Psoas muscle (tissue), 7 donors: ENCODE measurements at regions not wholly inside any gene's neighbourhood (a gene's known extent, or its start where the extent isn't known, plus 50 kb on each side); places are given as distances from the start of the nearest gene placed in this dataset.
"Not testable (repeated sequence)": the region's sequence is repeated elsewhere in the genome, so short reads cannot be mapped to it uniquely, and the experiment has no call there.

Experiments
- ATAC-seq, 4 donors: fragments of 200-7000 bp; cut with Tn5 transposase; one replicate each; pipeline ENCODE4 v1.9.1; 2020; ENCODE audit warnings: moderate library complexity in 3 of 4, mild to moderate bottlenecking in 2 of 4
- DNase-seq, 2 donors: peaks; one replicate each; pipeline ENCODE4 v3.0.0-alpha.2; 2020
- H3K27ac ChIP-seq: fragments of 200-600 bp; one replicate; pipeline ENCODE4 v1.8.0; 2022
- H3K27me3 ChIP-seq, 3 donors: fragments of 200-600 bp in 1 of 3; one replicate each; pipeline versions ENCODE4 v1.6.1 to v1.8.0; 2013 to 2022; ENCODE audit warnings: low read length in 2 of 3, mild to moderate bottlenecking in 2 of 3, moderate library complexity in 1 of 3; ENCODE audit not compliant: insufficient read depth in 3 of 3
- H3K36me3 ChIP-seq, 2 donors: fragments of 200-600 bp in 1 of 2; one replicate each; pipeline versions ENCODE4 v1.6.1 to v1.8.0; 2013 to 2022; ENCODE audit warnings: low read depth in 1 of 2, mild to moderate bottlenecking in 1 of 2, moderate library complexity in 1 of 2; ENCODE audit not compliant: insufficient read depth in 1 of 2
- H3K4me1 ChIP-seq: fragments of 200-600 bp; one replicate; pipeline ENCODE4 v1.8.0; 2022
- H3K4me3 ChIP-seq: fragments of 200-600 bp; one replicate; pipeline ENCODE4 v1.8.0; 2022; ENCODE audit warnings: mild to moderate bottlenecking
- H3K9me3 ChIP-seq: fragments of 200-600 bp; one replicate; pipeline ENCODE4 v1.8.0; 2022
- WGBS, 3 donors: extraction: QIAGEN DNeasy Blood & Tissue Kit; methylation state at CpG; one replicate each; pipeline versions ENCODE4 v1.1.6 to v1.1.7; 2013; 5-methylcytosine and 5-hydroxymethylcytosine counted together
- intact Hi-C, 2 donors: fragments of 100-400 bp; cut with DNase I; formaldehyde crosslinking; loops; one replicate each; pipeline versions ENCODE4 v1.11.0 to v1.14.2; 2022
- TF ChIP-seq, protein P1 (sequence below): fragments of 200-600 bp; IDR thresholded peaks from one replicate; pipeline ENCODE4 v1.8.0; 2022; ENCODE audit warnings: antibody characterized with exemption
- donor health status: healthy with polysubstance abuse.
- donor health status: DM: no; HTN: no; CAD: no; lungs with moderate emphysema.
- donor health status: Bipolar disorder and iron deficiency.
- donor health status: healthy.
- donor health status: DM: yes; HTN: yes; CAD: no.
- donor health status: DM: no; HTN: no; CAD: no.
- donor health status: DM: yes; HTN: yes; CAD: no.

DNA sequence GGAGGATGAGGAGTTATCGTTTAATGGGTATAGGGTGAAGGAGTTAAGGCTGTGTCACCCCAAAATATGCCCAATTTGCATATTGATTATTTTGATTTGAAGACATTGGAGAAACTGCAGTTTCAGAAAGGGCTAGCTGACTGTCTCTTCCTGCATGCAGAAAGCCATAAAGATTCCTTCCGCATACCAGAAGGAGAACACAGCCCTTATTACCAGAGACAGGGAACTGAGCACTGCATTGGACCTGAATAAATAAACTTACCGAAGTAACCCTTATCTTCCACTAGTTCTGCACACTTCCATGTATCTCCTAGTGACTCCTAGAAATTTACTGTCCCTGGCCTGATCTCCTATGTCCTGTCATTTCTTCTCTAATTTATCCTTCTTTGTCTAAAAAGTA, 821.9 kb upstream of the AUTS2 start:
- WGBS, 3 donors, result 76 to 78% (median 77%) methylated on average over 3 of the region's 3 CpGs
- Histone ChIP-seq H3K4me3 (no peak overlapping the region), H3K9me3 (no peaks in the 10 kb centered on the region), H3K27me3 (no peaks in the 10 kb centered on the region), H3K4me1 (no peaks in the 10 kb centered on the region), H3K27ac (no peak overlapping the region), H3K36me3 (no peaks in the 10 kb centered on the region)
- no peak for ATAC-seq
- TF ChIP-seq, protein P1, sequence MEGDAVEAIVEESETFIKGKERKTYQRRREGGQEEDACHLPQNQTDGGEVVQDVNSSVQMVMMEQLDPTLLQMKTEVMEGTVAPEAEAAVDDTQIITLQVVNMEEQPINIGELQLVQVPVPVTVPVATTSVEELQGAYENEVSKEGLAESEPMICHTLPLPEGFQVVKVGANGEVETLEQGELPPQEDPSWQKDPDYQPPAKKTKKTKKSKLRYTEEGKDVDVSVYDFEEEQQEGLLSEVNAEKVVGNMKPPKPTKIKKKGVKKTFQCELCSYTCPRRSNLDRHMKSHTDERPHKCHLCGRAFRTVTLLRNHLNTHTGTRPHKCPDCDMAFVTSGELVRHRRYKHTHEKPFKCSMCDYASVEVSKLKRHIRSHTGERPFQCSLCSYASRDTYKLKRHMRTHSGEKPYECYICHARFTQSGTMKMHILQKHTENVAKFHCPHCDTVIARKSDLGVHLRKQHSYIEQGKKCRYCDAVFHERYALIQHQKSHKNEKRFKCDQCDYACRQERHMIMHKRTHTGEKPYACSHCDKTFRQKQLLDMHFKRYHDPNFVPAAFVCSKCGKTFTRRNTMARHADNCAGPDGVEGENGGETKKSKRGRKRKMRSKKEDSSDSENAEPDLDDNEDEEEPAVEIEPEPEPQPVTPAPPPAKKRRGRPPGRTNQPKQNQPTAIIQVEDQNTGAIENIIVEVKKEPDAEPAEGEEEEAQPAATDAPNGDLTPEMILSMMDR, result no peak
- intact Hi-C loops, result no loop called here
- no peak for DNase-seq

DNA sequence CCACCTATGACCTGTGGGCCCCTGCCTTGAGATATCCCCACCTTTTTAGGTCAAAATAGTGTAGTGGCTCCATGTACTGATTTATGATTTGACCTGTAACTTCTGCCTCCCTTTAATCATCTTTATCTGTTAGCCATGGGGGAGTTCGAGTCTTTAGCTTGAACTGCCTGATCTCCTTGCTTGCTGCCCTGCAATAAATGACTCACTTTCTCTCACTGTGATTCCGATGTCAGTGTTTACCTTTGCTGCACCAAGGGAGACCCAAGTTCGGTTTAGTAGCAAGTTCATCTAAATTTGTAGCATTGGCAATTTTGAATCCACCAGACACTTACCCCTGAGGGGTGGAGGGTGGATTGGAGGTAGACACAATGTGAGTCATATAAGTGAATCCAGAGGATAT, 814.6 kb upstream of the AUTS2 start:
- DNase-seq, result no peak
- intact Hi-C loops, result loop anchor here in 1 of 2 donors (2.0 kb wide), 1 partner anchor 27 kb away; no protein-coding TSS in a partner anchor

DNA sequence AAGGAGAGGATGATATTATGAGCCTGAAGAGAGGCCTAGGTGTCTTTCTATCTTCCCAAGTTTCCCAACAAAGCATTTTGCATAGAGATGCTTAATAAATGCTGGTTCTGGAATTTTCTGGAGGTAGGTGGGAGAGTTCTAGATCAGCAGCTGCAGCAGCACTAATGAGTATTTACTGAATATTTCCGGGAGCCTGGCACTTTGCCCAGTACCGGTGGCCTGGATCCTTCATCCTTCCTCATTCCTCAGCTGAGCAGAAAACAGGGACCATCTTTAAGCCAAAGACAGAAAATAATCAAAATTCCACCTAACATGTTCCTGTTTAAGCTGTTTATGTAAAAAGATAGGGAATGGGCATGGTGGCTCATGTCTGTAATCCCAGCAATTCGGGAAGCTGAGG, 813.2 kb upstream of the AUTS2 start:
- ATAC-seq (no peak), DNase-seq (no peak)
- no peak overlapping the region for H3K27ac ChIP-seq
- H3K4me3 ChIP-seq, result no peak overlapping the region
- 15 to 20% (median 19%) methylated on average over 3 of the region's 3 CpGs for WGBS, 3 donors
- TF ChIP-seq, protein P1, result no peak
- no peaks in the 10 kb centered on the region for H3K27me3 ChIP-seq
- H3K4me1 ChIP-seq, result no peaks in the 10 kb centered on the region
- no peaks in the 10 kb centered on the region for H3K36me3 ChIP-seq
- H3K9me3 ChIP-seq, result no peaks in the 10 kb centered on the region
- intact Hi-C loops, result no loop called here

More for the DNA sequence above, 814.6 kb upstream of the AUTS2 start:
- Histone ChIP-seq H3K9me3 (no peaks in the 10 kb centered on the region), H3K36me3 (no peaks in the 10 kb centered on the region), H3K27ac (no peak overlapping the region), H3K27me3 (no peaks in the 10 kb centered on the region), H3K4me3 (no peak overlapping the region), H3K4me1 (no peaks in the 10 kb centered on the region)
- TF ChIP-seq, protein P1, result no peak
- 74 to 82% (median 82%) methylated on average over 3 of the region's 3 CpGs for WGBS, 3 donors
- ATAC-seq, result no peak

DNA sequence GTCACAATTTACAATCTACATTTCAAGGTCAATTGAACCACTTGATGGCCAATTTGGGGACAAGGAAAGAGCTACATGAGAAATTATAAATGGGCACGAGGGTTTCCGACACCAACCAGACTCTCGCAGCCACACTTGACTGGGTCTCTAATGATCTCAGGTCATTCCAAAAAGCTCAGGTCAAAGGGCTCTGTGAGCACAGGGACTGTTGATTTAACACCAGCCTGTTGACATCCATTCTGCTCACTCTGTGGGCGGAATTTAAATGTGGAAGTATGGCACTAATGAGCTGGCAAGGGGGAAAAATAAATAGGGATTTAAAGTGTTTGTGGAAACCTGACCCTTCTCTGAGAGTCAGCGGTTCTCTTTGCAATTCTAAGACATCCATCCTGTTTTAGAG, 810.7 kb upstream of the AUTS2 start:
- intact Hi-C loops, result no loop called here
- Histone ChIP-seq H3K4me3 (no peak overlapping the region), H3K36me3 (no peaks in the 10 kb centered on the region), H3K4me1 (no peaks in the 10 kb centered on the region), H3K27ac (no peak overlapping the region), H3K9me3 (no peaks in the 10 kb centered on the region), H3K27me3 (no peaks in the 10 kb centered on the region)
- WGBS, 3 donors, result 63 to 71% (median 65%) methylated on average over 5 of the region's 5 CpGs
- ATAC-seq (no peak), DNase-seq (no peak)
- TF ChIP-seq, protein P1, result no peak

DNA sequence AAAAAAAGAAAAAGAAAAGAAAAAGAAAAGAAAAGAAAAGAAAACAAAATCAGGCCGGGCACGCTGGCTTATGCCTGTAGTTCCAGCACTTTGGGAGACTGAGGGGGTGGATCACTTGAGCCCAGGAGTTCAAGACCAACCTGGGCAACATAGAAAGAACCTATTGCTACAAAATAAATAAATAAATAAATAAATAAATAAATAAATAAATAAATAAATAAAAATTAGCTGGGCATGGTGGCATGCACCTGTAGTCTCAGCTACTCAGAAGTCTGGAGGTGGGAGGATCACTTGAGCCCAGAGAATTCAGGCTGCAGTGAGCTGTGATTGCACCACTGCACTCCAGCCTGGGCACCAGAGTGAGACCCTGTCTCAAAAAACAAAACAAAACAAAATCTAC, 809.7 kb upstream of the AUTS2 start:
- H3K27me3 ChIP-seq, ATAC-seq, H3K4me3 ChIP-seq, H3K4me1 ChIP-seq, H3K9me3 ChIP-seq, intact Hi-C loops, H3K27ac ChIP-seq, DNase-seq, H3K36me3 ChIP-seq: not testable (repeated sequence)
- 88 to 100% (median 97%) methylated on average over 2 of the region's 2 CpGs for WGBS, 3 donors
